ENCODE measurements at regions not wholly inside any gene's neighbourhood (a gene's known extent, or its start where the extent isn't known, plus 50 kb on each side); places are given as distances from the start of the nearest gene placed in this dataset.

- Histone ChIP-seq H3K36me3 (replicated peaks in 1 of 2) (no peaks in the 10 kb centered on the region), H3K27ac (no peak overlapping the region), H3K4me1 (replicated peaks in 1 of 2) (no peaks in the 10 kb centered on the region), H3K27me3 (no peaks in the 10 kb centered on the region), H3K4me3 (no peak overlapping the region), H3K9me3 (replicated peaks in 1 of 3) (no peaks in the 10 kb centered on the region)
- WGBS, 4 donors, result 80 to 87% (median 82%) methylated on average over 5 to 6 of the region's 6 CpGs
- no peak for TF ChIP-seq CTCF (IDR thresholded peaks at IDR 0.05)
- no peak for TF ChIP-seq POLR2A (IDR thresholded peaks at IDR 0.05)
- intact Hi-C loops (cut with DNase I), result no loop called here
- DNase-seq, result no peak
Measured at GRCh38 chr14:22506378-22506710, 82.7 kb downstream of the DAD1 start.

GRCh38 chr14:22505697-22506377 lies 83.2 kb downstream of the DAD1 start:
- TF ChIP-seq POLR2A (IDR thresholded peaks at IDR 0.05), result no peak
- TF ChIP-seq CTCF (IDR thresholded peaks at IDR 0.05), result no peak
- Histone ChIP-seq H3K36me3 (replicated peaks in 1 of 2) (no peaks in the 10 kb centered on the region), H3K27ac (no peak overlapping the region), H3K9me3 (replicated peaks in 1 of 3) (no peaks in the 10 kb centered on the region), H3K4me3 (no peak overlapping the region), H3K4me1 (replicated peaks in 1 of 2) (no peaks in the 10 kb centered on the region), H3K27me3 (no peaks in the 10 kb centered on the region)
- intact Hi-C loops (cut with DNase I), result no loop called here
- 69 to 73% (median 70%) methylated on average over 8 of the region's 8 CpGs for WGBS, 4 donors
- DNase-seq, result no peak

- DNase-seq, result no peak
- H3K4me3 ChIP-seq, result no peak overlapping the region
- WGBS, 4 donors, result 90 to 93% (median 92%) methylated on average over 1 of the region's 1 CpG
Measured at GRCh38 chr14:22505309-22505696, 83.7 kb downstream of the DAD1 start.

GRCh38 chr14:22502551-22502950 lies 86.5 kb downstream of the DAD1 start:
- Histone ChIP-seq H3K27me3 (no peaks in the 10 kb centered on the region), H3K9me3 (replicated peaks in 1 of 3) (no peaks in the 10 kb centered on the region), H3K27ac (no peak overlapping the region), H3K4me3 (no peak overlapping the region), H3K4me1 (replicated peaks in 1 of 2) (no peaks in the 10 kb centered on the region), H3K36me3 (replicated peaks in 1 of 2) (no peaks in the 10 kb centered on the region)
- WGBS, 4 donors, result 73 to 95% (median 84%) methylated on average over 4 to 6 of the region's 6 CpGs
- DNase-seq, result no peak
- TF ChIP-seq CTCF (IDR thresholded peaks at IDR 0.05) (no peak), POLR2A (IDR thresholded peaks at IDR 0.05) (no peak)
- intact Hi-C loops (cut with DNase I), result no loop called here

More at GRCh38 chr14:22505309-22505696, 83.7 kb downstream of the DAD1 start:
- no peaks in the 10 kb centered on the region for H3K36me3 ChIP-seq (replicated peaks in 1 of 2)
- no peaks in the 10 kb centered on the region for H3K27me3 ChIP-seq
- intact Hi-C loops (cut with DNase I), result no loop called here
- no peak for TF ChIP-seq CTCF (IDR thresholded peaks at IDR 0.05)
- TF ChIP-seq POLR2A (IDR thresholded peaks at IDR 0.05), result no peak
- no peaks in the 10 kb centered on the region for H3K4me1 ChIP-seq (replicated peaks in 1 of 2)
- no peak overlapping the region for H3K27ac ChIP-seq
- no peaks in the 10 kb centered on the region for H3K9me3 ChIP-seq (replicated peaks in 1 of 3)

Data from adrenal gland (tissue), 9 donors.